LNCaP clone FGC (cell line): ENCODE measurements at regions not wholly inside any gene's neighbourhood (a gene's known extent, or its start where the extent isn't known, plus 50 kb on each side); places are given as distances from the start of the nearest gene placed in this dataset.

ENCODE experiments used
- DNase-seq: peaks from one replicate; pipeline ENCODE4 v3.0.0-alpha.2; 2011; ENCODE audit warnings: low read depth
- H3K4me3 ChIP-seq: 2 replicates; pipeline ENCODE4 v1.5.1; 2011; ENCODE audit warnings: mild to moderate bottlenecking, low read depth, low read length, control low read depth
- CTCF ChIP-seq: IDR thresholded peaks from 2 replicates; pipeline ENCODE4 v1.5.1; 2012; ENCODE audit warnings: mild to moderate bottlenecking; ENCODE audit not compliant: control insufficient read depth, insufficient read depth; ENCODE audit errors: extremely low read depth

GRCh38 chr2:116490511-116491145 is 1323.9 kb upstream of the DDX18 start:
- DNase-seq, result no peak
- TF ChIP-seq CTCF, result no peak
- no peak overlapping the region for H3K4me3 ChIP-seq

GRCh38 chr2:116491292-116491691 is 1323.2 kb upstream of the DDX18 start:
- DNase-seq, result no peak
- TF ChIP-seq CTCF, result no peak
- H3K4me3 ChIP-seq, result no peak overlapping the region

- no peak overlapping the region for H3K4me3 ChIP-seq
- DNase-seq, result no peak
- no peak for TF ChIP-seq CTCF
Measured at GRCh38 chr2:116499389-116499788, 1315.1 kb upstream of the DDX18 start.

- DNase-seq, result peak; percentile 52
- TF ChIP-seq CTCF, result peak; percentile 65
- no peak overlapping the region for H3K4me3 ChIP-seq
Measured at GRCh38 chr2:116510117-116510671, 1304.3 kb upstream of the DDX18 start.

- no peak overlapping the region for H3K4me3 ChIP-seq
- DNase-seq, result no peak
- TF ChIP-seq CTCF, result no peak
Measured at GRCh38 chr2:116511426-116511825, 1303.1 kb upstream of the DDX18 start.

- no peak overlapping the region for H3K4me3 ChIP-seq
- DNase-seq, result peak; percentile 22
- TF ChIP-seq CTCF, result no peak
Measured at GRCh38 chr2:116513991-116514390, 1300.5 kb upstream of the DDX18 start.

- DNase-seq, result no peak
- no peak for TF ChIP-seq CTCF
- no peak overlapping the region for H3K4me3 ChIP-seq
Measured at GRCh38 chr2:116517936-116518335, 1296.6 kb upstream of the DDX18 start.
